ENCODE measurements at regions not wholly inside any gene's neighbourhood (a gene's known extent, or its start where the extent isn't known, plus 50 kb on each side); places are given as distances from the start of the nearest gene placed in this dataset.

GRCh38 chr12:58086930-58087329 is 145.6 kb downstream of the ATP23 start:
- no peak for DNase-seq (ENCODE audit: low read depth in 1 of 2, low spot score in 1 of 2)
- Histone ChIP-seq H3K27ac (replicated peaks) (no peak overlapping the region), H3K4me3 (replicated peaks; ENCODE audit: insufficient read depth, low read length) (no peak overlapping the region), H3K27me3 (ENCODE audit: insufficient read depth, poor library complexity, severe bottlenecking) (no peaks in the 10 kb centered on the region)
- TF ChIP-seq GABPA (IDR thresholded peaks at IDR 0.05; ENCODE audit: low read depth) (no peak), CTCF (IDR thresholded peaks at IDR 0.05; ENCODE audit: insufficient read depth, low read length) (no peak), REST (IDR thresholded peaks at IDR 0.05; ENCODE audit: insufficient replicate concordance, low read depth) (no peak), SPI1 (IDR thresholded peaks at IDR 0.05; ENCODE audit: borderline replicate concordance, low read depth) (no peak), POLR2AphosphoS5 (IDR thresholded peaks at IDR 0.05; ENCODE audit: low read depth) (no peak)

GRCh38 chr12:58087423-58088127 is 146.2 kb downstream of the ATP23 start:
- Histone ChIP-seq H3K27ac (replicated peaks) (no peak overlapping the region), H3K27me3 (ENCODE audit: insufficient read depth, poor library complexity, severe bottlenecking) (no peaks in the 10 kb centered on the region), H3K4me3 (replicated peaks; ENCODE audit: insufficient read depth, low read length) (no peak overlapping the region)
- no peak for DNase-seq (ENCODE audit: low read depth in 1 of 2, low spot score in 1 of 2)
- no peak for TF ChIP-seq REST (IDR thresholded peaks at IDR 0.05; ENCODE audit: insufficient replicate concordance, low read depth)
- no peak for TF ChIP-seq SPI1 (IDR thresholded peaks at IDR 0.05; ENCODE audit: borderline replicate concordance, low read depth)
- TF ChIP-seq CTCF (IDR thresholded peaks at IDR 0.05; ENCODE audit: insufficient read depth, low read length): no peak
- no peak for TF ChIP-seq GABPA (IDR thresholded peaks at IDR 0.05; ENCODE audit: low read depth)
- no peak for TF ChIP-seq POLR2AphosphoS5 (IDR thresholded peaks at IDR 0.05; ENCODE audit: low read depth)

- no peak for TF ChIP-seq POLR2AphosphoS5 (IDR thresholded peaks at IDR 0.05; ENCODE audit: low read depth)
- H3K4me3 ChIP-seq (replicated peaks; ENCODE audit: insufficient read depth, low read length): no peak overlapping the region
- no peak for DNase-seq (ENCODE audit: low read depth in 1 of 2, low spot score in 1 of 2)
These were observed 148.2 kb downstream of the ATP23 start for GRCh38 chr12:58089588-58089987.

GRCh38 chr12:58090685-58091084 is 149.3 kb downstream of the ATP23 start:
- Histone ChIP-seq H3K27me3 (ENCODE audit: insufficient read depth, poor library complexity, severe bottlenecking) (no peaks in the 10 kb centered on the region), H3K27ac (replicated peaks) (no peak overlapping the region), H3K4me3 (replicated peaks; ENCODE audit: insufficient read depth, low read length) (no peak overlapping the region)
- DNase-seq (ENCODE audit: low read depth in 1 of 2, low spot score in 1 of 2): no peak
- TF ChIP-seq REST (IDR thresholded peaks at IDR 0.05; ENCODE audit: insufficient replicate concordance, low read depth) (no peak), POLR2AphosphoS5 (IDR thresholded peaks at IDR 0.05; ENCODE audit: low read depth) (no peak), SPI1 (IDR thresholded peaks at IDR 0.05; ENCODE audit: borderline replicate concordance, low read depth) (no peak), GABPA (IDR thresholded peaks at IDR 0.05; ENCODE audit: low read depth) (no peak), CTCF (IDR thresholded peaks at IDR 0.05; ENCODE audit: insufficient read depth, low read length) (no peak)

More at GRCh38 chr12:58089588-58089987, 148.2 kb downstream of the ATP23 start:
- Histone ChIP-seq H3K27me3 (ENCODE audit: insufficient read depth, poor library complexity, severe bottlenecking) (no peaks in the 10 kb centered on the region), H3K27ac (replicated peaks) (no peak overlapping the region)

Data from HL-60 (cell line).